HG03280 (cell line): ENCODE measurements at regions not wholly inside any gene's neighbourhood (a gene's known extent, or its start where the extent isn't known, plus 50 kb on each side); places are given as distances from the start of the nearest gene placed in this dataset.

Source experiments
- ATAC-seq: cut with Tn5 transposase; IDR thresholded peaks from one replicate; pipeline ENCODE4 v1.9.1; 2021; ENCODE audit warnings: mild to moderate bottlenecking, moderate library complexity; ENCODE audit not compliant: unreplicated experiment

GRCh38 chr13:83618966-83619365 lies 263.3 kb downstream of the SLITRK1 start:
- no peak for ATAC-seq

GRCh38 chr13:83613524-83613923 lies 268.8 kb downstream of the SLITRK1 start:
- ATAC-seq = no peak

- no peak for ATAC-seq
Measured at GRCh38 chr13:83601539-83601938, 280.7 kb downstream of the SLITRK1 start.

GRCh38 chr13:83592095-83592494 lies 290.2 kb downstream of the SLITRK1 start:
- no peak for ATAC-seq

- no peak for ATAC-seq
Measured at GRCh38 chr13:83589814-83590213, 292.5 kb downstream of the SLITRK1 start.

- no peak for ATAC-seq
Measured at GRCh38 chr13:83577183-83577582, 305.1 kb downstream of the SLITRK1 start.

- no peak for ATAC-seq
Measured at GRCh38 chr13:83568019-83568418, 314.3 kb downstream of the SLITRK1 start.

GRCh38 chr13:83563499-83563898 lies 318.8 kb downstream of the SLITRK1 start:
- ATAC-seq = no peak

GRCh38 chr13:83557845-83558244 lies 324.4 kb downstream of the SLITRK1 start:
- ATAC-seq = no peak

- no peak for ATAC-seq
Measured at GRCh38 chr13:83549671-83550070, 332.6 kb downstream of the SLITRK1 start.

GRCh38 chr13:83547043-83547442 lies 335.2 kb downstream of the SLITRK1 start:
- ATAC-seq = no peak

- ATAC-seq = no peak
Measured at GRCh38 chr13:83546476-83546875, 335.8 kb downstream of the SLITRK1 start.

GRCh38 chr13:83538636-83539035 lies 343.6 kb downstream of the SLITRK1 start:
- ATAC-seq = no peak

GRCh38 chr13:83536941-83537340 lies 345.3 kb downstream of the SLITRK1 start:
- ATAC-seq = no peak

GRCh38 chr13:83536153-83536552 lies 346.1 kb downstream of the SLITRK1 start:
- ATAC-seq = no peak

GRCh38 chr13:83532809-83533208 lies 349.5 kb downstream of the SLITRK1 start:
- ATAC-seq = no peak

GRCh38 chr13:83531022-83531421 lies 351.3 kb downstream of the SLITRK1 start:
- ATAC-seq = no peak

GRCh38 chr13:83516781-83517180 lies 365.5 kb downstream of the SLITRK1 start:
- no peak for ATAC-seq

GRCh38 chr13:83515268-83516015 lies 366.8 kb downstream of the SLITRK1 start:
- ATAC-seq = no peak

GRCh38 chr13:83508771-83509301 lies 373.4 kb downstream of the SLITRK1 start:
- ATAC-seq = no peak

- ATAC-seq = no peak
Measured at GRCh38 chr13:83503424-83503823, 378.9 kb downstream of the SLITRK1 start.

GRCh38 chr13:83499286-83499685 lies 383.0 kb downstream of the SLITRK1 start:
- no peak for ATAC-seq
